SK-N-SH (cell line): ENCODE measurements at regions not wholly inside any gene's neighbourhood (a gene's known extent, or its start where the extent isn't known, plus 50 kb on each side); places are given as distances from the start of the nearest gene placed in this dataset.

Source experiments
- CTCF ChIA-PET: fragments of 300-600, 350-600 bp; formaldehyde crosslinking; extraction: SDS; loops from one replicate; lab custom pipeline; 2021; lab: Yijun Ruan, JAX
- POLR2A ChIA-PET: fragments of 350-600 bp; sonication (Branson Sonifier 250); formaldehyde crosslinking; extraction: SDS; loops from one replicate; lab custom pipeline; 2020; ENCODE audit warnings: antibody characterized with exemption, inconsistent platforms; lab: Yijun Ruan, JAX
- DNase-seq: peaks from one replicate; pipeline ENCODE4 v3.0.0; 2012
- H2AFZ ChIP-seq: fragments of 200-600 bp; sonication (generic); 2 replicates; pipeline ENCODE4 v1.8.1; 2016; ENCODE audit warnings: antibody characterized with exemption, mild to moderate bottlenecking, low read depth
- H3F3A ChIP-seq: fragments of 200-600 bp; sonication (generic); replicated peaks from 2 replicates; pipeline ENCODE3; 2016; ENCODE audit warnings: antibody characterized with exemption, mild to moderate bottlenecking; ENCODE audit not compliant: insufficient read depth
- H3K27ac ChIP-seq, 2 experiments: fragments of 200-500 bp in 1 of 2; fragments of 200-600 bp in 1 of 2; sonication (Bioruptor generic) in 1 of 2; sonication (generic), shearing (Covaris generic) in 1 of 2; 2 replicates each; pipeline versions ENCODE4 v1.5.1 to v1.6.1; 2014 to 2016; ENCODE audit warnings: low read depth in 2 of 2, inconsistent platforms in 1 of 2, low read length in 1 of 2, mild to moderate bottlenecking in 1 of 2, mixed read lengths in 1 of 2
- H3K27me3 ChIP-seq: fragments of 200-600 bp; sonication (generic), shearing (Covaris generic); 2 replicates; pipeline ENCODE4 v1.6.1; 2016; ENCODE audit warnings: mixed run types; ENCODE audit not compliant: insufficient read depth
- H3K36me3 ChIP-seq, 2 experiments: fragments of 200-500 bp in 1 of 2; fragments of 200-600 bp in 1 of 2; sonication (Bioruptor generic) in 1 of 2; sonication (generic) in 1 of 2; replicated peaks in 1 of 2; 2 replicates each; pipeline versions ENCODE3 to v1.5.1; 2014 to 2016; ENCODE audit warnings: low read length in 1 of 2, mild to moderate bottlenecking in 1 of 2; ENCODE audit not compliant: insufficient read depth in 2 of 2, control insufficient read depth in 1 of 2
- H3K4me1 ChIP-seq, 2 experiments: fragments of 200-500 bp in 1 of 2; fragments of 200-600 bp in 1 of 2; sonication (Bioruptor generic) in 1 of 2; sonication (generic), shearing (Covaris generic) in 1 of 2; 2 replicates each; pipeline versions ENCODE4 v1.5.1 to v1.6.1; 2014 to 2016; ENCODE audit warnings: low read depth in 1 of 2, low read length in 1 of 2, mixed run types in 1 of 2; ENCODE audit not compliant: insufficient read depth in 2 of 2, control insufficient read depth in 1 of 2
- H3K4me2 ChIP-seq: fragments of 200-600 bp; sonication (generic), shearing (Covaris generic); 2 replicates; pipeline ENCODE4 v1.6.1; 2017; ENCODE audit warnings: mixed run types
- H3K4me3 ChIP-seq, 2 experiments: fragments of 200-500 bp in 1 of 2; fragments of 200-600 bp in 1 of 2; sonication (Bioruptor generic) in 1 of 2; sonication (generic), shearing (Covaris generic) in 1 of 2; 2 replicates each; pipeline versions ENCODE4 v1.5.1 to v1.8.1; 2014 to 2016; ENCODE audit warnings: low read depth in 2 of 2, inconsistent platforms in 1 of 2, low read length in 1 of 2, mild to moderate bottlenecking in 1 of 2, mixed read lengths in 1 of 2, moderate library complexity in 1 of 2
- H3K79me2 ChIP-seq: fragments of 200-600 bp; sonication (generic); 2 replicates; pipeline ENCODE4 v1.8.1; 2017; ENCODE audit warnings: mild to moderate bottlenecking; ENCODE audit not compliant: insufficient read depth
- H3K9ac ChIP-seq: fragments of 200-600 bp; sonication (generic); 2 replicates; pipeline ENCODE4 v1.6.1; 2017; ENCODE audit warnings: mixed run types
- H3K9me2 ChIP-seq: fragments of 200-600 bp; sonication (generic); 2 replicates; pipeline ENCODE4 v1.6.1; 2017; ENCODE audit warnings: mixed run types
- H3K9me3 ChIP-seq: fragments of 200-600 bp; sonication (generic); 2 replicates; pipeline ENCODE4 v1.6.1; 2017; ENCODE audit warnings: mixed run types, mild to moderate bottlenecking, moderate library complexity
- H4K20me1 ChIP-seq: fragments of 200-600 bp; sonication (generic); 2 replicates; pipeline ENCODE4 v1.6.1; 2017; ENCODE audit warnings: mild to moderate bottlenecking, mixed run types; ENCODE audit not compliant: insufficient read depth
- CTCF ChIP-seq: fragments of 200-600 bp; sonication (generic); IDR thresholded peaks from 2 replicates; pipeline ENCODE4 v1.6.1; 2017; ENCODE audit warnings: antibody characterized with exemption, mild to moderate bottlenecking, moderate library complexity
- ELF1 ChIP-seq: IDR thresholded peaks from 2 replicates; pipeline ENCODE4 v1.4.0; 2012
- EP300 ChIP-seq, 2 experiments: IDR thresholded peaks; 2 replicates each; pipeline versions ENCODE4 v1.4.0 to v1.6.1; 2012; ENCODE audit warnings: borderline replicate concordance in 1 of 2, low read depth in 1 of 2, low read length in 1 of 2
- EZH2phosphoT487 ChIP-seq: fragments of 200-600 bp; sonication (generic); IDR thresholded peaks from 2 replicates; pipeline ENCODE4 v1.6.1; 2017; ENCODE audit warnings: low read depth, mixed run types, mild to moderate bottlenecking, antibody characterized with exemption, moderate library complexity, borderline replicate concordance
- FOSL2 ChIP-seq: IDR thresholded peaks from 2 replicates; pipeline ENCODE4 v1.4.0; 2012; ENCODE audit warnings: low read depth, mild to moderate bottlenecking, moderate library complexity, borderline replicate concordance
- GABPA ChIP-seq: IDR thresholded peaks from 2 replicates; pipeline ENCODE4 v1.4.0; 2012; ENCODE audit warnings: low read depth, mild to moderate bottlenecking
- GATA2 ChIP-seq: sonication (generic); formaldehyde crosslinking; IDR thresholded peaks from 2 replicates; pipeline ENCODE4 v1.5.0; 2020; ENCODE audit warnings: mild to moderate bottlenecking, missing genetic modification reagents
- IRF3 ChIP-seq: fragments of 150-350 bp; IDR thresholded peaks from 2 replicates; pipeline ENCODE4 v1.6.1; 2016; ENCODE audit warnings: mild to moderate bottlenecking, low read depth, low read length
- MEF2A ChIP-seq: IDR thresholded peaks from 2 replicates; pipeline ENCODE4 v1.4.0; 2012; ENCODE audit warnings: low read depth, borderline replicate concordance
- NFIC ChIP-seq: IDR thresholded peaks from 2 replicates; pipeline ENCODE4 v1.4.0; 2012; ENCODE audit warnings: borderline replicate concordance
- NRF1 ChIP-seq: IDR thresholded peaks from 2 replicates; pipeline ENCODE4 v1.6.1; 2012; ENCODE audit warnings: low read depth, mild to moderate bottlenecking, low read length
- POLR2AphosphoS5 ChIP-seq: IDR thresholded peaks from 2 replicates; pipeline ENCODE4 v1.6.1; 2012; ENCODE audit warnings: low read depth, low read length
- REST ChIP-seq: IDR thresholded peaks from 2 replicates; pipeline ENCODE4 v1.6.1; 2012; ENCODE audit warnings: mild to moderate bottlenecking, low read depth, low read length, moderate library complexity
- RFX5 ChIP-seq: IDR thresholded peaks from 2 replicates; pipeline ENCODE4 v1.6.1; 2012; ENCODE audit warnings: mild to moderate bottlenecking, improper control_type of control experiment, low read length
- RXRA ChIP-seq: IDR thresholded peaks from 2 replicates; pipeline ENCODE4 v1.4.0; 2012; ENCODE audit warnings: low read depth, mild to moderate bottlenecking, borderline replicate concordance
- SIN3A ChIP-seq: IDR thresholded peaks from 2 replicates; pipeline ENCODE4 v1.6.1; 2012; ENCODE audit warnings: low read depth, mild to moderate bottlenecking, low read length, moderate library complexity, borderline replicate concordance
- USF1 ChIP-seq: IDR thresholded peaks from 2 replicates; pipeline ENCODE4 v1.4.0; 2012; ENCODE audit warnings: low read depth, borderline replicate concordance
- WGBS: methylation state at CpG from one replicate; pipeline ENCODE4 v1.1.6; 2017; ENCODE audit warnings: low lambda C conversion rate; 5-methylcytosine and 5-hydroxymethylcytosine counted together

GRCh38 chr5:167877924-167878323 lies 413.5 kb upstream of the WWC1 start:
- POLR2A ChIA-PET = interaction anchor here (0.7 kb wide), 1 partner anchor 165 kb away, joined by 3 read pairs; no protein-coding TSS in a partner anchor
- H3K79me2 ChIP-seq = no peaks in the 10 kb centered on the region
- CTCF ChIA-PET = interaction anchor here (1.3 to 1.4 kb wide), 2 partner anchors 143 to 156 kb away, joined by 3 read pairs; no protein-coding TSS in a partner anchor

GRCh38 chr5:167880420-167880819 lies 411.0 kb upstream of the WWC1 start:
- Histone ChIP-seq H3K79me2 (no peaks in the 10 kb centered on the region), H3K9me2 (no peaks in the 10 kb centered on the region), H3K4me1 (no peaks in the 10 kb centered on the region), H3K27me3 (no peaks in the 10 kb centered on the region), H3K27ac (no peak overlapping the region), H3F3A (no peaks in the 10 kb centered on the region), H3K9ac (no peak overlapping the region), H3K4me2 (no peak overlapping the region), H4K20me1 (no peaks in the 10 kb centered on the region), H3K4me3 (no peak overlapping the region), H3K36me3 (no peaks in the 10 kb centered on the region), H2AFZ (no peak overlapping the region), H3K9me3 (no peaks in the 10 kb centered on the region)
- WGBS = 19% methylated on average over 1 of the region's 1 CpG
- ChIA-PET CTCF (no interaction called here), POLR2A (no interaction called here)
- DNase-seq = no peak
- TF ChIP-seq FOSL2 = no peak
- no peak for TF ChIP-seq CTCF
- TF ChIP-seq GABPA = no peak
- no peak for TF ChIP-seq SIN3A
- TF ChIP-seq NFIC = no peak
- no peak for TF ChIP-seq NRF1
- TF ChIP-seq RXRA = no peak
- no peak for TF ChIP-seq MEF2A
- TF ChIP-seq IRF3 = no peak
- no peak for TF ChIP-seq RFX5
- no peak for TF ChIP-seq ELF1
- no peak for TF ChIP-seq EZH2phosphoT487
- TF ChIP-seq REST = no peak
- no peak for TF ChIP-seq GATA2 (CRISPR knock-in tag)

More at GRCh38 chr5:167877924-167878323, 413.5 kb upstream of the WWC1 start:
- no peaks in the 10 kb centered on the region for H3K27me3 ChIP-seq
- H3F3A ChIP-seq = no peaks in the 10 kb centered on the region
- H2AFZ ChIP-seq = no peak overlapping the region
- TF ChIP-seq IRF3 (no peak), EP300 (IDR thresholded peaks at IDR 0.05; ENCODE audit: borderline replicate concordance in 1 of 2, low read depth in 1 of 2, low read length in 1 of 2) (no peak), GABPA (no peak), POLR2AphosphoS5 (no peak), EZH2phosphoT487 (no peak), USF1 (no peak)
- 15% methylated on average over 1 of the region's 1 CpG for WGBS
- DNase-seq = no peak
- H3K36me3 ChIP-seq = no peaks in the 10 kb centered on the region
- no peaks in the 10 kb centered on the region for H3K9me2 ChIP-seq
- H3K4me2 ChIP-seq = no peak overlapping the region
- H3K27ac ChIP-seq = no peak overlapping the region
- no peaks in the 10 kb centered on the region for H4K20me1 ChIP-seq
- H3K4me3 ChIP-seq = no peak overlapping the region
- H3K4me1 ChIP-seq = no peaks in the 10 kb centered on the region
- H3K9ac ChIP-seq = no peak overlapping the region
- no peaks in the 10 kb centered on the region for H3K9me3 ChIP-seq
